Memory B cell (primary cell): ENCODE measurements at regions not wholly inside any gene's neighbourhood (a gene's known extent, or its start where the extent isn't known, plus 50 kb on each side); places are given as distances from the start of the nearest gene placed in this dataset.

Experiments used
- ATAC-seq: fragments of 150-1000 bp; cut with Tn5 transposase; 2 replicates; pipeline ENCODE4 v1.10.0; 2021; ENCODE audit warnings: low read depth, mild to moderate bottlenecking, moderate library complexity
- DNase-seq, 2 donors: peaks; one replicate each; pipeline ENCODE4 v3.0.0; 2022; ENCODE audit warnings: low spot score in 2 of 2
- H3K27ac Mint-ChIP-seq: one replicate; pipeline ENCODE4 v1.8.0; 2022; ENCODE audit warnings: mild to moderate bottlenecking, moderate library complexity, mixed read lengths
- H3K27me3 Mint-ChIP-seq: one replicate; pipeline ENCODE4 v1.8.0; 2022; ENCODE audit warnings: mixed read lengths
- H3K36me3 Mint-ChIP-seq: one replicate; pipeline ENCODE4 v1.8.0; 2022; ENCODE audit warnings: mild to moderate bottlenecking, mixed read lengths
- H3K4me1 Mint-ChIP-seq: one replicate; pipeline ENCODE4 v1.8.0; 2022; ENCODE audit warnings: mixed read lengths
- H3K4me3 Mint-ChIP-seq: one replicate; pipeline ENCODE4 v1.8.0; 2022; ENCODE audit warnings: mild to moderate bottlenecking, moderate library complexity, mixed read lengths
- H3K9me3 Mint-ChIP-seq: one replicate; pipeline ENCODE4 v1.8.0; 2022; ENCODE audit warnings: mixed read lengths

- Mint-ChIP-seq H3K4me3 (no peak overlapping the region), H3K9me3 (no peaks in the 10 kb centered on the region), H3K27ac (no peak overlapping the region), H3K36me3 (no peaks in the 10 kb centered on the region), H3K27me3 (peaks cover 2% of the 10 kb centered on the region), H3K4me1 (no peaks in the 10 kb centered on the region)
- ATAC-seq = no peak
- no peak for DNase-seq
Observed at GRCh38 chr6:147740916-147741315, 232.4 kb downstream of the SAMD5 start.

GRCh38 chr6:147741389-147741788, 232.9 kb downstream of the SAMD5 start:
- Mint-ChIP-seq H3K4me1 (no peaks in the 10 kb centered on the region), H3K4me3 (no peak overlapping the region), H3K9me3 (no peaks in the 10 kb centered on the region), H3K36me3 (no peaks in the 10 kb centered on the region), H3K27ac (no peak overlapping the region), H3K27me3 (peaks cover 2% of the 10 kb centered on the region)
- DNase-seq = no peak
- ATAC-seq = no peak

- Mint-ChIP-seq H3K36me3 (no peaks in the 10 kb centered on the region), H3K27ac (no peak overlapping the region), H3K27me3 (peaks cover 2% of the 10 kb centered on the region), H3K4me1 (no peaks in the 10 kb centered on the region), H3K4me3 (no peak overlapping the region), H3K9me3 (no peaks in the 10 kb centered on the region)
- ATAC-seq (no peak), DNase-seq (no peak)
Observed at GRCh38 chr6:147742440-147742839, 233.9 kb downstream of the SAMD5 start.

GRCh38 chr6:147744012-147744411, 235.5 kb downstream of the SAMD5 start:
- ATAC-seq = no peak
- H3K9me3 Mint-ChIP-seq = no peaks in the 10 kb centered on the region
- H3K4me3 Mint-ChIP-seq = no peak overlapping the region
- H3K27ac Mint-ChIP-seq = no peak overlapping the region
- H3K36me3 Mint-ChIP-seq = no peaks in the 10 kb centered on the region
- H3K27me3 Mint-ChIP-seq = no peaks in the 10 kb centered on the region
- H3K4me1 Mint-ChIP-seq = no peaks in the 10 kb centered on the region
- no peak for DNase-seq

GRCh38 chr6:147749331-147749730, 240.8 kb downstream of the SAMD5 start:
- no peak for DNase-seq
- Mint-ChIP-seq H3K36me3 (no peaks in the 10 kb centered on the region), H3K27ac (no peak overlapping the region), H3K9me3 (no peaks in the 10 kb centered on the region), H3K4me1 (no peaks in the 10 kb centered on the region), H3K27me3 (no peaks in the 10 kb centered on the region), H3K4me3 (no peak overlapping the region)
- ATAC-seq = no peak

- Mint-ChIP-seq H3K27ac (no peak overlapping the region), H3K36me3 (no peaks in the 10 kb centered on the region), H3K4me1 (no peaks in the 10 kb centered on the region), H3K4me3 (no peak overlapping the region), H3K9me3 (peaks cover 2% of the 10 kb centered on the region), H3K27me3 (no peaks in the 10 kb centered on the region)
- no peak for ATAC-seq
- DNase-seq = no peak
Observed at GRCh38 chr6:147750413-147750812, 241.9 kb downstream of the SAMD5 start.

GRCh38 chr6:147751232-147751631, 242.7 kb downstream of the SAMD5 start:
- Mint-ChIP-seq H3K9me3 (peaks cover 2% of the 10 kb centered on the region), H3K4me1 (no peaks in the 10 kb centered on the region), H3K27me3 (no peaks in the 10 kb centered on the region), H3K27ac (no peak overlapping the region), H3K36me3 (no peaks in the 10 kb centered on the region), H3K4me3 (no peak overlapping the region)
- DNase-seq (no peak), ATAC-seq (no peak)

- no peak overlapping the region for H3K27ac Mint-ChIP-seq
- DNase-seq (no peak), ATAC-seq (no peak)
- H3K4me3 Mint-ChIP-seq = no peak overlapping the region
- no peaks in the 10 kb centered on the region for H3K4me1 Mint-ChIP-seq
- peaks cover 2% of the 10 kb centered on the region for H3K9me3 Mint-ChIP-seq
- no peaks in the 10 kb centered on the region for H3K36me3 Mint-ChIP-seq
- H3K27me3 Mint-ChIP-seq = no peaks in the 10 kb centered on the region
Observed at GRCh38 chr6:147752689-147753403, 244.4 kb downstream of the SAMD5 start.

GRCh38 chr6:147755999-147756398, 247.5 kb downstream of the SAMD5 start:
- no peaks in the 10 kb centered on the region for H3K36me3 Mint-ChIP-seq
- ATAC-seq = no peak
- H3K27ac Mint-ChIP-seq = no peak overlapping the region
- no peaks in the 10 kb centered on the region for H3K27me3 Mint-ChIP-seq
- DNase-seq = no peak
- no peaks in the 10 kb centered on the region for H3K4me1 Mint-ChIP-seq
- no peak overlapping the region for H3K4me3 Mint-ChIP-seq
- peaks cover 2% of the 10 kb centered on the region for H3K9me3 Mint-ChIP-seq

GRCh38 chr6:147756891-147757290, 248.4 kb downstream of the SAMD5 start:
- Mint-ChIP-seq H3K36me3 (no peaks in the 10 kb centered on the region), H3K4me1 (no peaks in the 10 kb centered on the region), H3K27ac (no peak overlapping the region), H3K9me3 (peaks cover 2% of the 10 kb centered on the region), H3K27me3 (no peaks in the 10 kb centered on the region), H3K4me3 (no peak overlapping the region)
- ATAC-seq (no peak), DNase-seq (no peak)

GRCh38 chr6:147757291-147757690, 248.8 kb downstream of the SAMD5 start:
- Mint-ChIP-seq H3K27me3 (no peaks in the 10 kb centered on the region), H3K9me3 (peaks cover 2% of the 10 kb centered on the region), H3K36me3 (no peaks in the 10 kb centered on the region), H3K27ac (no peak overlapping the region), H3K4me3 (no peak overlapping the region), H3K4me1 (no peaks in the 10 kb centered on the region)
- no peak for DNase-seq
- no peak for ATAC-seq

GRCh38 chr6:147758303-147758702, 249.8 kb downstream of the SAMD5 start:
- H3K27ac Mint-ChIP-seq = no peak overlapping the region
- ATAC-seq (no peak), DNase-seq (no peak)
- no peaks in the 10 kb centered on the region for H3K36me3 Mint-ChIP-seq
- peaks cover 2% of the 10 kb centered on the region for H3K9me3 Mint-ChIP-seq
- no peak overlapping the region for H3K4me3 Mint-ChIP-seq
- no peaks in the 10 kb centered on the region for H3K27me3 Mint-ChIP-seq
- no peaks in the 10 kb centered on the region for H3K4me1 Mint-ChIP-seq

- DNase-seq (no peak), ATAC-seq (no peak)
- Mint-ChIP-seq H3K27me3 (no peaks in the 10 kb centered on the region), H3K4me1 (no peaks in the 10 kb centered on the region), H3K9me3 (peaks cover 2% of the 10 kb centered on the region), H3K27ac (no peak overlapping the region), H3K4me3 (no peak overlapping the region), H3K36me3 (no peaks in the 10 kb centered on the region)
Observed at GRCh38 chr6:147759093-147759492, 250.6 kb downstream of the SAMD5 start.

- no peaks in the 10 kb centered on the region for H3K4me1 Mint-ChIP-seq
- no peaks in the 10 kb centered on the region for H3K27me3 Mint-ChIP-seq
- H3K4me3 Mint-ChIP-seq = no peak overlapping the region
- DNase-seq (no peak), ATAC-seq (no peak)
- H3K36me3 Mint-ChIP-seq = no peaks in the 10 kb centered on the region
- H3K27ac Mint-ChIP-seq = no peak overlapping the region
- H3K9me3 Mint-ChIP-seq = peaks cover 2% of the 10 kb centered on the region
Observed at GRCh38 chr6:147759536-147759935, 251.0 kb downstream of the SAMD5 start.

- Mint-ChIP-seq H3K4me1 (no peaks in the 10 kb centered on the region), H3K27ac (no peak overlapping the region), H3K4me3 (no peak overlapping the region), H3K27me3 (no peaks in the 10 kb centered on the region), H3K9me3 (peaks cover 4% of the 10 kb centered on the region), H3K36me3 (no peaks in the 10 kb centered on the region)
- ATAC-seq = no peak
- no peak for DNase-seq
Observed at GRCh38 chr6:147765541-147765940, 257.1 kb downstream of the SAMD5 start.
